ENCODE measurements at regions not wholly inside any gene's neighbourhood (a gene's known extent, or its start where the extent isn't known, plus 50 kb on each side); places are given as distances from the start of the nearest gene placed in this dataset.

DNA sequence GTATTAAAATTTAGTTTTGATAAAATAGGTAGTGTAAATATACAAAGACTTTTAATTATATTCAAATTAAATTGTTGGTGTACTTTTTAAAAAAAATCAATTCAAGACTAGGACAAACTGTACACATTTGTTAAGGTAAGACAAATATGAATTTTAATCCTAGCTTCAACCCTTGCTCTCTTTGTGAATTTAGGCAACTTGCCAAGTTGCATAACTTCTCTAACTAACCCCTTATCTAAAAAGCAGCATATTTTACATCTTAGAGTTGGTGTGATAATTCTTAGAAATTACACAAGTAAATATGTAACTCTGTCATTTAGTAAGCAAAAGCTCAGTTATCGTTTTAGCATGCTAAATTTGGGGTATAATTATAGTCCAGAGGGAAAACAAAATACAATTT lies 78.1 kb upstream of the FSTL5 start:
- no peak for TF ChIP-seq EZH2 (IDR thresholded peaks at IDR 0.05; ENCODE audit: low read length, missing control alignments)
- no peak for TF ChIP-seq CTCF (conservative IDR thresholded peaks at IDR 0.05 in 1 of 2, IDR thresholded peaks at IDR 0.05 in 1 of 2; ENCODE audit: low read depth in 1 of 2, low read length in 2 of 2)
